WTC11 (cell line): ENCODE measurements at regions not wholly inside any gene's neighbourhood (a gene's known extent, or its start where the extent isn't known, plus 50 kb on each side); places are given as distances from the start of the nearest gene placed in this dataset.

Experiments used
- CTCF ChIP-seq: fragments of 200-600 bp; IDR thresholded peaks from 2 replicates; pipeline ENCODE4 v1.8.0; 2022; ENCODE audit warnings: antibody characterized with exemption
- ETV6 ChIP-seq: sonication (generic); formaldehyde crosslinking; IDR thresholded peaks from 2 replicates; pipeline ENCODE4 v1.8.1; 2022; ENCODE audit warnings: mild to moderate bottlenecking, missing genetic modification reagents
- FOXP4 ChIP-seq: sonication (generic); formaldehyde crosslinking; IDR thresholded peaks from 2 replicates; pipeline ENCODE4 v1.8.0; 2022; ENCODE audit warnings: mild to moderate bottlenecking, missing genetic modification reagents
- IRF1 ChIP-seq: sonication (generic); formaldehyde crosslinking; IDR thresholded peaks from 2 replicates; pipeline ENCODE4 v1.8.0; 2023; ENCODE audit warnings: missing genetic modification reagents
- USF1 ChIP-seq: sonication (generic); formaldehyde crosslinking; IDR thresholded peaks from 2 replicates; pipeline ENCODE4 v1.8.0; 2022; ENCODE audit warnings: mild to moderate bottlenecking, missing genetic modification reagents
- ZNF138 ChIP-seq: sonication (generic); formaldehyde crosslinking; conservative IDR thresholded peaks from 2 replicates; pipeline ENCODE4 v1.8.1; 2022; ENCODE audit warnings: mild to moderate bottlenecking, moderate library complexity, missing genetic modification reagents

- TF ChIP-seq IRF1 (CRISPR knock-in tag): no peak
- no peak for TF ChIP-seq ZNF138
- no peak for TF ChIP-seq CTCF
- no peak for TF ChIP-seq ETV6 (CRISPR knock-in tag)
- no peak for TF ChIP-seq USF1
- no peak for TF ChIP-seq FOXP4 (CRISPR knock-in tag)
Measured at GRCh38 chr13:26908126-26908525, 147.5 kb upstream of the GPR12 start.
